IPS-15b (cell line): ENCODE measurements at regions not wholly inside any gene's neighbourhood (a gene's known extent, or its start where the extent isn't known, plus 50 kb on each side); places are given as distances from the start of the nearest gene placed in this dataset.
"Not testable (repeated sequence)": the region's sequence is repeated elsewhere in the genome, so short reads cannot be mapped to it uniquely, and the experiment has no call there.

Experiments
- H3K27me3 ChIP-seq: one replicate; pipeline ENCODE4 v1.6.1; 2013; ENCODE audit warnings: low read length; ENCODE audit not compliant: control insufficient read depth, insufficient read depth
- H3K36me3 ChIP-seq: one replicate; pipeline ENCODE4 v1.6.1; 2013; ENCODE audit warnings: low read length; ENCODE audit not compliant: control insufficient read depth, insufficient read depth
- H3K4me1 ChIP-seq: one replicate; pipeline ENCODE4 v1.6.1; 2013; ENCODE audit warnings: mild to moderate bottlenecking, low read length; ENCODE audit not compliant: control insufficient read depth, insufficient read depth
- H3K4me3 ChIP-seq: one replicate; pipeline ENCODE4 v1.5.1; 2013; ENCODE audit warnings: low read depth, low read length
- H3K9ac ChIP-seq: one replicate; pipeline ENCODE4 v1.6.1; 2013; ENCODE audit warnings: low read depth, mild to moderate bottlenecking, low read length
- H3K9me3 ChIP-seq: one replicate; pipeline ENCODE4 v1.6.1; 2013; ENCODE audit warnings: mild to moderate bottlenecking, low read length; ENCODE audit not compliant: control insufficient read depth, insufficient read depth

DNA sequence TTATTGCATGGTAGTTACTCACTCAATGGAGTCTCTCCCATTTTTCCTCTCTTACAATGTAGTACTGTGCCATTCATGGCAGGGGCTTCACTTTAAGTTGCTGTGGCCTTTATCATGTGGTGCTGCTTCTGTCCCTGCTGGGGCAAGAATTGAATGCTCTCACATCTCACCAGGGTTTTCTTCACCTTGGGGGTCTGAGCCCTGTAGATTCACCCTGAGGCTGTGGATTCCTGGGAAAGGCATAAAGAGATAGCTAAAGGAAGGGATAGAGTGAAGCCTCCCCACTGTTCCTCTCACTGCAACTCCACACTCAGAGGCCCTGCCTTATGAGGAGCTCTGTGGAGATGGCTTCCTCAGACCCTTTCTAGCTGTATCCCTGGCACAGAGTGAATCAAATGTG, 178.5 kb upstream of the GOT2 start:
- H3K9ac ChIP-seq = no peak overlapping the region
- no peaks in the 10 kb centered on the region for H3K4me1 ChIP-seq
- no peaks in the 10 kb centered on the region for H3K36me3 ChIP-seq
- H3K27me3 ChIP-seq = no peaks in the 10 kb centered on the region
- no peaks in the 10 kb centered on the region for H3K9me3 ChIP-seq
- no peak overlapping the region for H3K4me3 ChIP-seq

DNA sequence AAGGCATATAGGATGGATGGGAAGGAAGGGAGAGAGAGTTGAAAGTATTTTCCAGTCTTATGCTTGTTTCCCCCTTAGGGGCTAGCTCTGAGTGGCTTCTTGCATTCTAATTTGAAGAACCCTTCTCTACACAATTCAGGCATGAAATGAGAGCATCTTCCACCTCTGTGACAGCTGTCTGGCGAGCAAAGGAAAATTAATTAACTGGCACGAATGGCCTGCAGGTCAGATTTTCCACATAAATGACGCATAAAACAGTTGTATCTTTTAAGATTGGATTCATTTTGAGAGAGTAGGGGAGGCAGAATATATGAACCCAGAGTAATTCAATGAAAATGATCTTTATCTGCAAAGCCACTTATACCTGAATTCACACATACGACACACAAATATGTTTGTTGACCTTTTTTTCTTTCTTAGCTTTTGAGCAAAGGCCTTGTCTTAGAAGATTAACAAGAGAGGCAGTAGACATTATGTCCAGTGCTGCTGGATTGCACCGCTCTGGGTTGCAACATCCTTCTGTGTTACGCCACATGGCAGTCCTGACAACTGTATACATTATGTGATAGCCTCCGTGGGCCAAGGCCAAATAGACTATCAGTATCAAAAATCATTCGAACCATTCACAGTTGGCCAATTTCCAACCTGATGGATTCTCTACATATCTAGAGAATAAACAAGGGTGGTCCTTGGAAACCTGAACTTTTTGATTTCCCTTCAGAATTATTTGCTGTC, 173.0 kb upstream of the GOT2 start:
- H3K4me3 ChIP-seq = no peak overlapping the region
- H3K27me3 ChIP-seq = no peaks in the 10 kb centered on the region
- no peaks in the 10 kb centered on the region for H3K36me3 ChIP-seq
- no peaks in the 10 kb centered on the region for H3K4me1 ChIP-seq
- no peaks in the 10 kb centered on the region for H3K9me3 ChIP-seq
- H3K9ac ChIP-seq = no peak overlapping the region

DNA sequence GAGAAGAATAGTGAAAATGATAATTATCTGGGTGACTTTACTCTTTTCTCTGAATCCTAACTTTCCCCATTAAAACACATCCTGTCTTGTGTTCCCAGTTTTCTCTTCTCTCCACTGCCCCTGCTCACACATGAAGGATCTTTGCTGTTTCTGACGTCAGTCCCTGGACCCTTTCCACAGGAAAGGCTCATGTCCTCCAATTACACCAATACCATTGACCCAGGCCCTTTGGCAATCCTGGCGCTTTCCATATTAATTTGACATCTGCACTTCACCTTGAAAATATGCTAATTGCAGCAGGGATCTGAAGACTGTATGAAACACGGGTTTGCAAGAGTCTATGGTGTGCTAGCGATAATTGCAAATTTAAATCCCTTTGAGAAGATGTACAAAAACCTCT, 170.2 kb upstream of the GOT2 start:
- H3K4me3 ChIP-seq = no peak overlapping the region
- H3K4me1 ChIP-seq = no peaks in the 10 kb centered on the region
- no peaks in the 10 kb centered on the region for H3K27me3 ChIP-seq
- no peaks in the 10 kb centered on the region for H3K9me3 ChIP-seq
- H3K36me3 ChIP-seq = no peaks in the 10 kb centered on the region
- H3K9ac ChIP-seq = no peak overlapping the region

DNA sequence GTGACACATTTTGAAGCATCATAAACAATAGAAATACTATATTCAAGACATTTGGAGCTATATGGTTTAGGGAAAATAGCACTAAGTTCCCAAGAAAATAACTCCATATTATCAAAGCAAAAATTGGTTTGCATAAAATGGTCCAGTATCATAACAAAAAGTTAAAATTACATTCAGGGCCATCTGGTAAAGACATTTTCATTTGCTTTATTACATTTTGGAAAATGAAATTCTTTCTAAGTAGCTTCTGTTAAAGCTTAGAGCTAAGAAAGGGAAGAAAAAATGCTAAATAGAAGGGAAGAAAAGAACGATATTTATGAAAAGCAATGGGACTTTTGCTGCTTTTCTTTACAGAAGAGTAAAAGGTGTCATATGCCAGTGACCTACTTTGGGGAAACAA, 155.4 kb upstream of the GOT2 start:
- Histone ChIP-seq H3K4me1 (no peaks in the 10 kb centered on the region), H3K4me3 (no peak overlapping the region), H3K9ac (no peak overlapping the region), H3K36me3 (no peaks in the 10 kb centered on the region), H3K9me3 (no peaks in the 10 kb centered on the region), H3K27me3 (no peaks in the 10 kb centered on the region)

DNA sequence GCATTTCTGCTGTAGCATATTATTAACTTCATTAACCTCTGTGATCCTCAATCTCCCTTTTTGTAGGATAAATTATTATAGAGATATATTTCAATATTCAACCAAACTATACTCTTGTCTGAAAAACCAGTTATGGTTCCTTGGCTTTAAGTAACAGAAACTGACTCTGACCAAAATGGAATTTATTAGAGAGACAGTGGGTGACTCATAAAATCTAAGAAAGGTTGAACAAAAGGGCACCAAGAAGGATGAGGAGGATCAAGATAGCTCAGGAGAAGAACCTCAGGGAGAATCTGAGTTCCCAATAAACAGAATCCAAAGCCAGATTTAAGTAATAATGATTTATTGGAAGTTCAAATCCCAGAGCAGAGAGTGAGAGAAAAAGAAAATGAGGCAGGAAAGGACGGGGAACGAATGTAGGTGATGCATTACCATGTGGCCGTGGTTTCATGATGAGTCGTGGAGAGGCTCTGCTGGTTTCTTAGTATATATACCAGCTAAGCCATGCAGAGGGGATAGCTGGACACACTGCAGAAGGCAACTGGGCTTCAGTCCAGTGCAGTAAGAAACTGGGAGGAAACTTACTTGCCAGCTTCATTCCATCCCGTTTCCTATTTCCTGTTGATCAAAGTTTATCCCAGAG, 151.5 kb upstream of the GOT2 start:
- no peak overlapping the region for H3K9ac ChIP-seq
- no peak overlapping the region for H3K4me3 ChIP-seq
- H3K4me1 ChIP-seq = no peaks in the 10 kb centered on the region
- H3K36me3 ChIP-seq = no peaks in the 10 kb centered on the region
- H3K27me3 ChIP-seq = no peaks in the 10 kb centered on the region
- H3K9me3 ChIP-seq = no peaks in the 10 kb centered on the region

DNA sequence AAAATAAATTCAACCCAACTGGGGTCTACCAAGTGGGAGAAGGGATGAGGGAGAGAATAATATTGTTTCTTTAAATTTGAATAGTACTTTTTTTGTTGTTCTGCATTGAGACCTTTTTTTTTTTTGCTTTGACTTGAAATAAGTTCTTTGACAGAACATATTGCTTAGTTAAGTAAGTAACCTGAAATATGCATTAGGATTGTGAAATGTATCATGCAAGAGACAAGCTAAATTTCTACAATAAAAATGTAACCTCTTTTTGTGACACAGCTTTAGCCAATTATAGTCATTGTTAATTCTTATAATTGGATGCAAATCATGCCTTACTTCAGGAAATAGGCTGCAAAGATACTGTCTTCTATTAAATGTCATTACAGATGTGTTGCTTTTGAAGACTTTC, 150.0 kb upstream of the GOT2 start:
- Histone ChIP-seq H3K27me3 (no peaks in the 10 kb centered on the region), H3K4me1 (no peaks in the 10 kb centered on the region), H3K36me3 (no peaks in the 10 kb centered on the region), H3K9ac (no peak overlapping the region), H3K4me3 (no peak overlapping the region), H3K9me3 (peaks cover 9% of the 10 kb centered on the region)

DNA sequence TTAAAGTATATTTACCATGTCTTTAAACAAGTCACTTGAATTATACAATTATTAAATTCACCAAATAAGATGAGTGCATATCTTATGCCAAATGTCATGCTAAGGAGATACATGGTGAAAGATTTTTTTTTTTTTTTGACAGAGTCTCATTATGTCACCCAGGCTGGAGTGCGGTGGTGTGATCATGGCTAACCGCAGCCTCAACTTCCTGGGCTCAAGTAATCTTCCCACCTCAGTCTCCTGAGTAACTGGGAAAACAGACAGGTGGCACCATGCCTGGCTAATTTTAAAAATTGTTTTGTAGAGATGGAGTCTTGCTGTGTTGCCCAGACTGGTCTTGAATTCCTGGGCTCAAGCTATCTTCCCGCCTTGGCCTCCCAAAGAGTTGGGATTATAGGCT, 149.0 kb upstream of the GOT2 start:
- H3K4me1 ChIP-seq = no peaks in the 10 kb centered on the region
- no peaks in the 10 kb centered on the region for H3K27me3 ChIP-seq
- no peak overlapping the region for H3K4me3 ChIP-seq
- no peaks in the 10 kb centered on the region for H3K36me3 ChIP-seq
- peaks cover 11% of the 10 kb centered on the region for H3K9me3 ChIP-seq
- no peak overlapping the region for H3K9ac ChIP-seq

DNA sequence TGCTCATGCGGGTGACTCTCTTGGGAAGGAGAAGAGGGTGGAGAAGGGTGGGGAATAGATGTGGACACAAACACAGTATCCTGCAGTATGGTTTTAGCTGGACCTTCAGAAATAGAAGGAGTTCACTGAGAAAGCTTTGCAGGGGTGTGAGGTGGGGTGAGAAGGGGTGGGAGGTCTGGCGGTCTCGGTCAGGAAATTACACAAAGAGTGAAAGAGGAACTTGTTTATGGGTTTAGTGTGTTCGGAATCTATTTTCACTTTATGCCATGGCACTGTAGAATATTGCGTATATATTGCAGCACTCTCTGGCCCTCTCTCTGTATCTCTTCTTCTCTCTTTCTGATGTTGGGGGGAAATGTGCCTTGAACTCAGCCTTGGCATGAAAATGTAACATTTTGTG, 148.2 kb upstream of the GOT2 start:
- H3K36me3 ChIP-seq = no peaks in the 10 kb centered on the region
- H3K9me3 ChIP-seq = peaks cover 14% of the 10 kb centered on the region
- H3K4me1 ChIP-seq = no peaks in the 10 kb centered on the region
- H3K27me3 ChIP-seq = no peaks in the 10 kb centered on the region
- H3K9ac ChIP-seq = no peak overlapping the region
- H3K4me3 ChIP-seq = no peak overlapping the region

DNA sequence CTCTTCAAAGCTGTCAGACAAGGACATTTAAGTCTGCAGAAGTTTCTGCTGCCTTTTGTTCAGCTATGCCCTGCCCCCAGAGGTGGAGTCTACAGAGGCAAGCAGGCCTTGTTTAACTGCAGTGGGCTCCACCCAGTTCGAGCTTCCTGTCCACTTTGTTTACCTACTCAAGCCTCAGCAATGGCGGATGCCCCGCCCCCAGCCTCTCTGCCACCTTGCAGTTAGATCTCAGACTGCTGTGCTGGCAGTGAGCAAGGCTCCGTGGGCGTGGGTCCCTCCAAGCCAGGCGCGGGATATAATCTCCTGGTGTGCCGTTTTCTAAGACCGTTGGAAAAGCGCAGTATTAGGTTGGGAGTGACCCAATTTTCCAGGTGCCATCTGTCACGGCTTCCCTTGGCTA, 144.5 kb upstream of the GOT2 start:
- not testable (repeated sequence) for H3K27me3 ChIP-seq, H3K4me3 ChIP-seq, H3K4me1 ChIP-seq, H3K9ac ChIP-seq, H3K36me3 ChIP-seq
- H3K9me3 ChIP-seq = peaks cover 14% of the 10 kb centered on the region

DNA sequence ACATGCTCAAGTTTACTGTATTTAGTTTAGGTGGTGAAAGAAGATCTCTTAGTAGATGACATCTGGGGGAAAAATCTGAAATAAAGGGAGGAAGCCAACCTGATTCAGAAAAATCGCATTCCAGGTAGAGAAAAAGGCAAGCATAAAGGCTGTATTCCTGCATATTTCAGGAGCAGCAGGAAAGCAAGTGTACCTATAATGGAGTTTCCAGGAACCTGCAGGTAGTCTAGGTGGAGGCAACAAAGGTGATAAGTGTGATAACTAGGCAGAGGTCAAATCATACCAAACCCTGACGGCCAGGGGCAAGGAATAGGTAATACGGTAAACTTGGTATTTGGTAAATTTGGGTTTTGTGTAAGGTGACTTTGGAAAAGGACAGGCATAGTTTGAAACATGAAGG, 132.8 kb upstream of the GOT2 start:
- no peaks in the 10 kb centered on the region for H3K36me3 ChIP-seq
- H3K4me3 ChIP-seq = no peak overlapping the region
- peaks cover 17% of the 10 kb centered on the region for H3K4me1 ChIP-seq
- H3K9me3 ChIP-seq = no peaks in the 10 kb centered on the region
- H3K27me3 ChIP-seq = no peaks in the 10 kb centered on the region
- no peak overlapping the region for H3K9ac ChIP-seq

DNA sequence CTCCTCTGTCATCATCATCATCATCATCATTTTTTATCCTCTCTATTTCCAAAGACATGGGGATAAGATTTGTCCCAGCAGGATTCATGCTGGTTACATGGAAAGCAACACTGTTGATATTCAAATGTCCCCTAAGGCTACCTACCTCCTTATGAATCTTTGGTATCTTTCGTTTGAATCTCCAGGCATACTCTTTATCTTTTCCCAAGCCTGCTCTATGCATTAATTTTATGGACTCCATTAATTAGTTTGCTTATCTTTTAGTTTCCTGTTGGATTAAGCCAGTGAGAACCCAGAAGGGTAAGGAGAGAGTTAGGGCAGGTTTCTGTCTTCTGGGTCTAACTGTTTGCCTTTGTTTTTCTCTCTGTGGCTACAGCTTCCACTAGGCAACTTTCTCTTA, 129.6 kb upstream of the GOT2 start:
- Histone ChIP-seq H3K4me1 (peaks cover 17% of the 10 kb centered on the region), H3K9ac (no peak overlapping the region), H3K36me3 (no peaks in the 10 kb centered on the region), H3K4me3 (no peak overlapping the region), H3K27me3 (no peaks in the 10 kb centered on the region), H3K9me3 (no peaks in the 10 kb centered on the region)

DNA sequence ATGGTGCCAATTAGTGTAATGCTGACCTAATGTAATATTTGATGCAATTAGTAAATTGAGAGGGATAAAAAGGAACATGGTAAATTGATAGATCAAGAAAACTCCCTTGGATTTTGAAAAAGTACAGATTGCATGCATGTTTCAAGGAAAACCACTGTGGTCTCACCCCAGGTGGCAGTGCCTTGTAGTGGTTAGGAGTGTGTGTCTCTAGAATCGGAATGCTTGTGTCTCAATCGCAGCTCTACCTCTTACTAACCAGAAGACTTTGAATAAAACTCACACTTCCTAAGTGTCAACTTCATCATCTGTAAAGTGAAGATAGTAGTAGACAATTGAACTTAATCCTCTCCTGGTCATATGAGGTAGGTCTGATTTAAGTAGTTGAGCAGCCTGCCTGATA, 128.9 kb upstream of the GOT2 start:
- H3K27me3 ChIP-seq = no peaks in the 10 kb centered on the region
- no peak overlapping the region for H3K9ac ChIP-seq
- H3K36me3 ChIP-seq = no peaks in the 10 kb centered on the region
- H3K9me3 ChIP-seq = no peaks in the 10 kb centered on the region
- peaks cover 17% of the 10 kb centered on the region for H3K4me1 ChIP-seq
- no peak overlapping the region for H3K4me3 ChIP-seq
